C4-2B (cell line): ENCODE measurements at regions not wholly inside any gene's neighbourhood (a gene's known extent, or its start where the extent isn't known, plus 50 kb on each side); places are given as distances from the start of the nearest gene placed in this dataset.

ENCODE experiments used
- ZFX ChIP-seq: fragments of 450-650 bp; IDR thresholded peaks from 2 replicates; pipeline ENCODE4 v1.6.1; 2017
- TF ChIP-seq, protein P1 (sequence below): fragments of 450-650 bp; conservative IDR thresholded peaks from 2 replicates; pipeline ENCODE4 v1.5.1; 2017; ENCODE audit warnings: mild to moderate bottlenecking

DNA sequence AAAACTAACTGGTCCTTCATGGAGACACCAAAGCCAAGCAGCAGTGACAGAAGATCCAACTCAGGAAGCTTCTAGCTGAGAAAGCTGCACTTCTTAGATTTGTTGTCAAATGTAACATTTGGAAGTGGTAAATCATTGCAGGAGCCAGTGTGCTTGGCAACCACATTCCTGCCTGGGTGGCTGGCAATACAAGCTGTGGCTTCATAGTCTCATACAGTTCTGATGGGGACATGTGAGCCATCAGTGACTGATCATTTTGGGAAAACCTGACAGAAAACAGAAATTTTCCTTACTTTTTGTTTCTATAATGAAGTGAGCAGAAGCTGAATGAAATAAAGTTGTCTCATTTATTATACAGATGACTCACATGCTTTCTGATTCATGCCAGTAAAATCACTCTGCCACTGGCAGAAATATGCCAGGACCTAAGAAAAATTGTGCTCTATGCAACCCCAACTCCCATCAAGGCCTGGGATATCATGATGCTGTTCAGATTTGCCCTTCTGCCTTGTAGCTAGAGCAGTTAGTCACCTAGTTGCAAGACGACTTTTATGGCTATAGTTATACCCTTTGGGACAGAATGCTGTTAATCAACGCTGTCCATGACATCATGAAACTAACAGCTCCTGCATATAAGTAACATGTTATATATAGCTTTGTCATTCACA is 508.1 kb downstream of the ADCYAP1 start:
- TF ChIP-seq, protein P1, sequence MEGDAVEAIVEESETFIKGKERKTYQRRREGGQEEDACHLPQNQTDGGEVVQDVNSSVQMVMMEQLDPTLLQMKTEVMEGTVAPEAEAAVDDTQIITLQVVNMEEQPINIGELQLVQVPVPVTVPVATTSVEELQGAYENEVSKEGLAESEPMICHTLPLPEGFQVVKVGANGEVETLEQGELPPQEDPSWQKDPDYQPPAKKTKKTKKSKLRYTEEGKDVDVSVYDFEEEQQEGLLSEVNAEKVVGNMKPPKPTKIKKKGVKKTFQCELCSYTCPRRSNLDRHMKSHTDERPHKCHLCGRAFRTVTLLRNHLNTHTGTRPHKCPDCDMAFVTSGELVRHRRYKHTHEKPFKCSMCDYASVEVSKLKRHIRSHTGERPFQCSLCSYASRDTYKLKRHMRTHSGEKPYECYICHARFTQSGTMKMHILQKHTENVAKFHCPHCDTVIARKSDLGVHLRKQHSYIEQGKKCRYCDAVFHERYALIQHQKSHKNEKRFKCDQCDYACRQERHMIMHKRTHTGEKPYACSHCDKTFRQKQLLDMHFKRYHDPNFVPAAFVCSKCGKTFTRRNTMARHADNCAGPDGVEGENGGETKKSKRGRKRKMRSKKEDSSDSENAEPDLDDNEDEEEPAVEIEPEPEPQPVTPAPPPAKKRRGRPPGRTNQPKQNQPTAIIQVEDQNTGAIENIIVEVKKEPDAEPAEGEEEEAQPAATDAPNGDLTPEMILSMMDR = no peak
- TF ChIP-seq ZFX = no peak
